ENCODE measurements at regions not wholly inside any gene's neighbourhood (a gene's known extent, or its start where the extent isn't known, plus 50 kb on each side); places are given as distances from the start of the nearest gene placed in this dataset.

- H3K9ac ChIP-seq (ENCODE audit: insufficient read depth in 1 of 2, low read depth in 2 of 2, low read length in 2 of 2): peak overlapping the region; percentile 59 to 83; a peak in 3 of 4 replicates
- ChIA-PET CTCF (ENCODE audit: low intra/inter-chr PET ratio) (no interaction called here), POLR2A (interaction anchor here (0.6 to 1.2 kb wide), 2 partner anchors 13 to 408 kb away, joined by 3 to 4 read pairs; no protein-coding TSS in a partner anchor)
- DNase-seq (ENCODE audit: extremely low read depth in 1 of 4, low spot score in 3 of 4): peak in 2 of 4 experiments; percentile 75 to 82
- intact Hi-C loops (cut with micrococcal nuclease): loop anchor here (2.0 to 5.0 kb wide), 2 partner anchors 139 to 216 kb away; partner anchors contain the start of gene ADTRP
- no peaks in the 10 kb centered on the region for H3K27me3 ChIP-seq (ENCODE audit: control insufficient read depth in 2 of 2, insufficient read depth in 2 of 2, low read length in 2 of 2)
- H3K27ac ChIP-seq (ENCODE audit: extremely low read depth, low read depth, low read length): peak overlapping the region; percentile 68
- peaks cover 31 to 54% of the 10 kb centered on the region in 2 experiments for H3K4me1 ChIP-seq (replicated peaks in 1 of 2; ENCODE audit: control insufficient read depth in 2 of 2, insufficient read depth in 2 of 2, low read length in 2 of 2)
- H2AFZ ChIP-seq (ENCODE audit: low read depth, low read length): peak overlapping the region; percentile 88
- ATAC-seq: peak; percentile 12
- H4K20me1 ChIP-seq (replicated peaks; ENCODE audit: control insufficient read depth, insufficient read depth, low read length): no peaks in the 10 kb centered on the region
- no peaks in the 10 kb centered on the region for H3K36me3 ChIP-seq (ENCODE audit: control insufficient read depth, insufficient read depth, low read length)
- in situ Hi-C loops (cut with MboI): no loop called here
- FAIRE-seq: peak; percentile 71
- H3K9me1 ChIP-seq (ENCODE audit: control insufficient read depth, insufficient read depth, low read length): no peaks in the 10 kb centered on the region
- H3K4me2 ChIP-seq (ENCODE audit: insufficient read depth, low read length): peak overlapping the region; percentile 69
- peaks cover 7% of the 10 kb centered on the region; the same call in 1 of the 2 replicates for H3K9me3 ChIP-seq (replicated peaks; ENCODE audit: control insufficient read depth, insufficient read depth, low read depth, low read length)
- WGBS (ENCODE audit: insufficient coverage, low coverage, missing lambda C conversion rate): 31% methylated on average over 9 of the region's 9 CpGs
- no peak overlapping the region for H3K4me3 ChIP-seq
- H3K79me2 ChIP-seq (ENCODE audit: control insufficient read depth, insufficient read depth, low read length): no peaks in the 10 kb centered on the region
- BruUV-seq (replicated peaks): no TSS peak
- TF ChIP-seq ZNF24 (IDR thresholded peaks at IDR 0.05) (no peak), PML (IDR thresholded peaks at IDR 0.05; ENCODE audit: low read length) (peak; percentile 78; the same call in 1 of the 2 replicates), NCOA6 (IDR thresholded peaks at IDR 0.05) (no peak), HBP1 (CRISPR knock-in tag; IDR thresholded peaks at IDR 0.05) (no peak), GATAD2A (IDR thresholded peaks at IDR 0.05) (no peak), ZNF408 (CRISPR knock-in tag; IDR thresholded peaks at IDR 0.05; ENCODE audit: low read depth) (no peak), CBX3 (IDR thresholded peaks at IDR 0.05; ENCODE audit: borderline replicate concordance in 1 of 2, low read length in 2 of 2) (no peak), GABPB2 (CRISPR knock-in tag; conservative IDR thresholded peaks at IDR 0.05) (no peak), ZNF197 (CRISPR knock-in tag; IDR thresholded peaks at IDR 0.05; ENCODE audit: low read depth) (no peak), ZNF175 (CRISPR knock-in tag; IDR thresholded peaks at IDR 0.05; ENCODE audit: low read depth) (peak; percentile 71; the same call in 1 of the 2 replicates), SP1 (CRISPR knock-in tag; IDR thresholded peaks at IDR 0.05) (0 out of 2 replicates have a peak, but pooled peaks have one; percentile 14), JUN (IDR thresholded peaks at IDR 0.05; ENCODE audit: borderline replicate concordance, low read depth, low read length) (peak; percentile 85), JUN (CRISPR knock-in tag; IDR thresholded peaks at IDR 0.05; ENCODE audit: borderline replicate concordance) (no peak; the same call in 1 of the 2 replicates)
- TF ChIP-seq, protein P1, sequence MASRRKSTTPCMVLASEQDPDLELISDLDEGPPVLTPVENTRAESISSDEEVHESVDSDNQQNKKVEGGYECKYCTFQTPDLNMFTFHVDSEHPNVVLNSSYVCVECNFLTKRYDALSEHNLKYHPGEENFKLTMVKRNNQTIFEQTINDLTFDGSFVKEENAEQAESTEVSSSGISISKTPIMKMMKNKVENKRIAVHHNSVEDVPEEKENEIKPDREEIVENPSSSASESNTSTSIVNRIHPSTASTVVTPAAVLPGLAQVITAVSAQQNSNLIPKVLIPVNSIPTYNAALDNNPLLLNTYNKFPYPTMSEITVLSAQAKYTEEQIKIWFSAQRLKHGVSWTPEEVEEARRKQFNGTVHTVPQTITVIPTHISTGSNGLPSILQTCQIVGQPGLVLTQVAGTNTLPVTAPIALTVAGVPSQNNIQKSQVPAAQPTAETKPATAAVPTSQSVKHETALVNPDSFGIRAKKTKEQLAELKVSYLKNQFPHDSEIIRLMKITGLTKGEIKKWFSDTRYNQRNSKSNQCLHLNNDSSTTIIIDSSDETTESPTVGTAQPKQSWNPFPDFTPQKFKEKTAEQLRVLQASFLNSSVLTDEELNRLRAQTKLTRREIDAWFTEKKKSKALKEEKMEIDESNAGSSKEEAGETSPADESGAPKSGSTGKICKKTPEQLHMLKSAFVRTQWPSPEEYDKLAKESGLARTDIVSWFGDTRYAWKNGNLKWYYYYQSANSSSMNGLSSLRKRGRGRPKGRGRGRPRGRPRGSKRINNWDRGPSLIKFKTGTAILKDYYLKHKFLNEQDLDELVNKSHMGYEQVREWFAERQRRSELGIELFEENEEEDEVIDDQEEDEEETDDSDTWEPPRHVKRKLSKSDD (conservative IDR thresholded peaks at IDR 0.05; ENCODE audit: low read length): no peak
- TF ChIP-seq, protein P2, sequence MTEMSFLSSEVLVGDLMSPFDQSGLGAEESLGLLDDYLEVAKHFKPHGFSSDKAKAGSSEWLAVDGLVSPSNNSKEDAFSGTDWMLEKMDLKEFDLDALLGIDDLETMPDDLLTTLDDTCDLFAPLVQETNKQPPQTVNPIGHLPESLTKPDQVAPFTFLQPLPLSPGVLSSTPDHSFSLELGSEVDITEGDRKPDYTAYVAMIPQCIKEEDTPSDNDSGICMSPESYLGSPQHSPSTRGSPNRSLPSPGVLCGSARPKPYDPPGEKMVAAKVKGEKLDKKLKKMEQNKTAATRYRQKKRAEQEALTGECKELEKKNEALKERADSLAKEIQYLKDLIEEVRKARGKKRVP (CRISPR knock-in tag; IDR thresholded peaks at IDR 0.05): 0 out of 2 replicates have a peak, but pooled peaks have one; percentile 14
- TF ChIP-seq, protein P3, sequence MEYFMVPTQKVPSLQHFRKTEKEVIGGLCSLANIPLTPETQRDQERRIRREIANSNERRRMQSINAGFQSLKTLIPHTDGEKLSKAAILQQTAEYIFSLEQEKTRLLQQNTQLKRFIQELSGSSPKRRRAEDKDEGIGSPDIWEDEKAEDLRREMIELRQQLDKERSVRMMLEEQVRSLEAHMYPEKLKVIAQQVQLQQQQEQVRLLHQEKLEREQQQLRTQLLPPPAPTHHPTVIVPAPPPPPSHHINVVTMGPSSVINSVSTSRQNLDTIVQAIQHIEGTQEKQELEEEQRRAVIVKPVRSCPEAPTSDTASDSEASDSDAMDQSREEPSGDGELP (CRISPR knock-in tag; IDR thresholded peaks at IDR 0.05; ENCODE audit: borderline replicate concordance): no peak
Observed at GRCh38 chr6:11917951-11918738, 94.0 kb upstream of the HIVEP1 start.

Data from K562 (cell line).